Retina (tissue), 1 donor: ENCODE measurements at regions not wholly inside any gene's neighbourhood (a gene's known extent, or its start where the extent isn't known, plus 50 kb on each side); places are given as distances from the start of the nearest gene placed in this dataset.

Source experiments
- DNase-seq: peaks from one replicate; pipeline ENCODE4 v3.0.0-alpha.2; 2016

DNA sequence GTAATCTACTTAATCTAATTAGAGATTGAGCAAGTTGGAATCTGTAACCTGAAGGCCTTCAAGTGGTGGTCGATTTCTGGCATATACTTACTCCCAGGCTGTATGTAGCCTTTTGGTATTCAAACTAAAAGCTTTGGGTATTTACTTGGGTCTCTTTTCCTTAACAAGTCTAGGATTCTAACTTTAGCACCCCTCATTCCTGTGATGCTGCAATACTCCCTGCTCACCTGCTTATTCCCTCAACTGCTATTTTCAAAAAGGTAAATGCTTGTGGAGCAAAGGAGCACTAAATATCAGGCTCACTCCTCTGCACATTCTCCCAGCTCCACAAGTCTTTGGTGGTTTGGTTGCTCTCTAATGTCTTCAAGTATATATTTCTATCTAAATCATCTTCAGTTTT lies 68.0 kb upstream of the CYYR1 start:
- no peak for DNase-seq

DNA sequence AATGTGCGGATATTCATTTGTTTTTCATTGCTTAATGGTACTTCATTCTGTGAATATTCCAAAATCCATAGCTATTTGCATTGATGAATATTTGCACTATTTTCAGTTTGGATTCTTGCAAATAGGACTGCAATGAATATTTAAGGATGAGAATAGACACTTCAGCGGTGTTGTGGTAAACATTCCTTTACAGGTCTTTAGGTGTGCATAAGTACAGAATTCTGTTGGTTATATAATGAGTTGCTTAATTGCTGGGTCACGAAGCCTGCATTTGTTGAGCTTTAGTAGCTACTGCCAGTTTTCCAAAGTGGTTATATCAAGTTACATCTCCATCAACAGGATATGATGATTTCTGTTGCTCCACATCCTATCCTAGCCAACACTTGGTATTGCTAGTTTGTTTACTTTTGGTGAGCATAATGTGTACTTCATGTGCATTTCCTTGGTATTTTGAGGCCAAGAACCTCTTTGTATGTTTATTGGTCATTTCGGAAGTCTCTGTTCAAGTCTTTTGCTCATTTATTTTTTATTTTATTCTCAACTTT lies 64.2 kb upstream of the CYYR1 start:
- no peak for DNase-seq

DNA sequence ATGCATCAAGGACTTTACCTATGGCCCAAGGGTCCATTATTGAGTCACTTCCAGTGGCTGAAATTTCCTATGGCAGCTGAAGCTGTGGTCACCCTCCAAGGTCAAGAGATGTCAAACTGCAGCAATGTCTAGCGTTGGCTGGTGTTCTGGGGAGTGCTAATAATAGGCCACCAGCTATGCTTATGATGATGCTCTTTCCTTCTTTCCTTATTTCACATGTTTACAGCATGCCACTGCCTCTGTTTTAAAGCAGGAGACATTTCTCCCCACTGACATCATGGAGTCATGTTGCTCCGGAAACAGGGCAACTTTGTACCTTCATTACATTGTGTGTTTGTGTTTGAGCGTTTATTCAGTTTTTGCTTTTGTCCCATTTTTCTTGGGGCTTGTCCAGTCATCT lies 62.6 kb upstream of the CYYR1 start:
- no peak for DNase-seq

- no peak for DNase-seq
Observed at GRCh38 chr21:26632691-26633090, 59.6 kb upstream of the CYYR1 start.

DNA sequence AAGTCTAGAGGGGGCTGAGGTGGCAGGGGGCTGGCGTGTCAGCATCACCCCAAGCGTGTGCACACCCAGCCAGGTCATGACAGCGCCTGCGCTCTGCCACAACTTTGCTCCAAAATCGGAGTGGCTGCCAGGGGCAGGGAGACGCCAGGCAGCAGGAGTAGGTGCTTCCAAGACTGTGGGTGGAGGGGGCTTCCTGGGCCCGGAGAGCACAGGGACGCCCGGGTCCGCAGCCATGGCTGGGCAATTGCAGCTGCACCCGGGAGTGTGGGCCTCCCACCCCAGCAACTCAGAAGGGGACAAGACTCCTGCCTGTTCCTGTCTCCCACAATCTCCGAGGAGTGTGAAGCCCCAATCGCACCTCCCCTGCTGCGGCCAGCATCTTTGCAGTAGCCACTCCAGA lies 53.1 kb upstream of the CYYR1 start:
- no peak for DNase-seq

GRCh38 chr21:26624983-26625519 lies 52.0 kb upstream of the CYYR1 start:
- DNase-seq: no peak
